ENCODE measurements at regions not wholly inside any gene's neighbourhood (a gene's known extent, or its start where the extent isn't known, plus 50 kb on each side); places are given as distances from the start of the nearest gene placed in this dataset.
A peak's percentile ranks its signal among the peaks of the same experiment; 100 is the strongest.
"Not testable (repeated sequence)": the region's sequence is repeated elsewhere in the genome, so short reads cannot be mapped to it uniquely, and the experiment has no call there.

DNA sequence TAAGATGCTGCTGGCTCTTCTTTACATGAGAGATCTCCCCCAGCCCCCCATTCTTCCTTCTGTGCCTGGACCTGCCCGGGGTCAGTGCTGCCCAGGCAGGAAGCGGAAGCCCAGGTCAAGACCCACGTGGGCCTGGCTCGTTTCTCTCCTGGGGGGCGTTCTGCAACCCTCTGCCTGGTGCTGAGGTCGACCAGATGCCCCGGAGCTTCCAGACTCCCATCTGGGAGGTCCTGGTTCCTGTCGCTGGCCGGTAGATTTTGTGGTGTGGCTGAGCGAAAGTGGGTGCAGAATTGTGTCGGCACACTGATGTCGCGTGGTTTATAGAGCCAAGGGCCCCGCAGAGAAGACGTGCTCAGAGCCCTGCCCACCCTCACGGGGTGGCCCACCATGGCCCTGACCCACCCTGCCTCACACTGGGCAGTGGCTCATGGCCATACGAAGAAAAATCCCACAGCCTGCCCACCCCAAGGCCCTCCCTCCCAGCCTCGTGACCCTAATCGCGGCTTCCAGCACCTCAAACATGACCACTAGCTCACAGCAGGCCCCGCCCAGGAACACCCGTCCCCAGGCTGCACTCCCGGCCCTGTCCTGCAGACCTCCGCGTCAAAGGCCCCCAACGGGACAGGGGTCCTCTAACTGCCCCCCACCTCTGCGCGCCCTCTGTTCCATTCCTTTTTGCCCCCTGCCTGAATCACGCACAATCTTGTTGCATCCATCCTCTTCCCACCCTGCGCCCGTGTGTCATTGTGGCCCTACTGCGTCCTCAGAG lies 443.2 kb upstream of the ZNF722 start:
- DNase-seq: not testable (repeated sequence)

DNA sequence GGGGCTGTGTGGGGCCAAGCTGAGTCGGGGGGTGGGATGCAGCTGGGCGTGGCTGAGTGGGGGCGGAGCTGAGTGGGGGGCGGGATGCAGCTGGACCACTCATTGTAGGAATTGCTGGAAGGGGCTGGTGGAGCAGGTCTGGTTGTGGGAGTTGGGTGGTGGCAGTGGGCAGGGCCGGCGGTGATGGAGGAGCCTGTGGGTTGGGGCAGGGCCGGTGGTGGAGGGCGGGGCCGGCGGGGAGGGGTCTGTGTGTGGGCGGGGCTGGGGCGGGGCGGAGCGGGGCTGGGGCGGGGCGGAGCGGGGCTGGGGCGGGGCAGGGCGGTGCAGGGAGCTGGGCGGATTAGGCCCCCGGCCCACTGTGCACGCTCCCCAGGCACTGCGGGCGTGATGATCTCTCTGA lies 442.4 kb upstream of the ZNF722 start:
- not testable (repeated sequence) for DNase-seq

DNA sequence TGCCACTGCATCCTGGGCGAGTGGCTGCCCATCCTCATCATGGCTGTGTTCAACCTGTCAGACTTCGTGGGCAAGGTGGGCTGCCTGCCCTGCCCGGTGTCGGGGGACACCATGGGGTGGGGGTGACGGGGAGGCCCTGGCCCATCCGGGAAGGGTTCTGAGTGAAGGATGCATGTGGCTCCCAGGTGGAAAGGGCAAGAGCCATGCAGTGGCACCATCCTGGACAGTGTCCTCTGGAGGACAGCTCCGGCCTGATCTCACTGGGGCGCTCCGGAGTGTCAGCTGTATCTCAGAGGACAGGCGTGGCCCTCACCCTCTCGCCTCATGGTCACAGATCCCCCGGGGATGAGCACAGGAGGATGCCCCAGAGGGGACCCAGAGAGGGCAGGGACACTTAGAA lies 439.6 kb upstream of the ZNF722 start:
- DNase-seq: not testable (repeated sequence)

DNA sequence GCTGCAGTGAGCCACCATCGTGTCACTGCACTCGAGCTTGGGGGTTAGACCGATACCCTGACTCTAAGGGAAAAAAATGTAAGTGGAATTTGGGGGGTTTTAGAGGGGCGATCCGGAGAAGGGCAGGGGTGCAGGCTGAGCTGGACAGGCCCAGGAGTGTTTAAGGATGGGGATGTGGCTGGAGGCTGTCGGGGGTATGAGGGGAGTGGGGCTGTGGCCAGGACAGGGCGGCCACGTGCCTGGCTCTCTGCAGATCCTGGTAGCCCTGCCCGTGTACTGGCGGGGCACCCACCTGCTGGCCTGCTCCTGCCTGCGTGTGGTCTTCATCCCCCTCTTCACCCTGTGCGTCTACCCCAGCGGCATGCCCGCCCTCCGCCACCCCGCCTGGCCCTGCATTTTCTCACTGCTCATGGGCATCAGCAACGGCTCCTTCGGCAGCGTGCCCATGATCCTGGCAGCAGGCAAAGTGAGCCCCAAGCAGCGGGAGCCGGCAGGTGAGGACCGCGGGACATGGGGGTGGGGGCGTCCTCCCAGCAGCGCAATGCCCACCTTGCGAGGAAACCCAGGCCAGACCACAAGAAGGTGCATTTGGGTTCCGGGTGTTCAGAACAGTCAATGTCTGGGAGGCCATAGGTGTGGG lies 438.7 kb upstream of the ZNF722 start:
- not testable (repeated sequence) for DNase-seq

DNA sequence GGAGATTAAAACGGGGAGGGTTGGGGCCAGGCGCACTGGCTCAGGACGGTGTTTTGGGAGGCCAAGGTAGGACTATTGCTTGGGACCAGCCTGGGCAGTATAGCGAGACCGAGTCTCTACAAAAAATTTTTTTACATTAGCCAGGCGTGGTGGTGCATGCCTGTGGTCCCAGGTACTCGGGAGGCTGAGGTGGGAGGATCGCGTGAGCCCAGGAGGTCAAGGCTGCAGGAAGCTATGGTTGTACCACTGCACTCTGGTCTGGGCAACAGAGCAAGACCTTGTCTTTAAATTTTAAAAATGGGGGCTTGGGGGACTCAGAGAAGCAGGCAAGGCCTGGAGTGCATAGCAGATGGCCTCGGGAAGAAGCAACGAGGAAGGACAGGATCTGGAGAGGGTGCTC lies 436.7 kb upstream of the ZNF722 start:
- not testable (repeated sequence) for DNase-seq

DNA sequence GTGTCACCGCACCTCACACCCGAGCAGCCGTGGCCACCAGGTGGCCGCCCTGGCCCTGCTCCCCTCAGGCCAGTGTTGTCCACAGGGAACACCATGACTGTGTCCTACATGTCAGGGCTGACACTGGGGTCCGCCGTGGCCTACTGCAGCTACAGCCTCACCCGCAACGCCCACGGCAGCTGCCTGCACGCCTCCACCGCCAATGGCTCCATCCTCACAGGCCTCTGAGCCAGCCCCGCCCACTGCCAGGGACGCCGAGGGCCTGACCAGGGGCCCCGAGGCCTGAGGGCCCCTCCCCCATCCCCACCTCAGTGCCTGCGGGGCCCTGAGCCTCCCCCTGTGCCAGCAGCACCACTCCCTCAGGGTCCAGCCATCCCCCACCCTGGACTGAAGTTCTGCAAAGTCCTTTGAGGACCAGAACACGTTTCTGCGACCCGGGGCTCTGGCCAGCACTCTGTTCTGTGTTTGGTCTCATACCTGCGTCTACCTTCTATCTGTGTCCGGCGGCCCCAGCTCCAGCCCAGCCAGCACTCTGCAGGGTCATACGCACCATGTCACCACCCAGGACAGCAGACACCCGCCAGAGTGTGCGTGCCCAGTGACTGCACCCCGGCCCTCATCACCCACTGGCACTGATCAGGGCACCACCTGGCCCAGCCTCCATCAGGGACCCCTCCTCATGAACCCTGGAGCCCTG lies 436.1 kb upstream of the ZNF722 start:
- not testable (repeated sequence) for DNase-seq

DNA sequence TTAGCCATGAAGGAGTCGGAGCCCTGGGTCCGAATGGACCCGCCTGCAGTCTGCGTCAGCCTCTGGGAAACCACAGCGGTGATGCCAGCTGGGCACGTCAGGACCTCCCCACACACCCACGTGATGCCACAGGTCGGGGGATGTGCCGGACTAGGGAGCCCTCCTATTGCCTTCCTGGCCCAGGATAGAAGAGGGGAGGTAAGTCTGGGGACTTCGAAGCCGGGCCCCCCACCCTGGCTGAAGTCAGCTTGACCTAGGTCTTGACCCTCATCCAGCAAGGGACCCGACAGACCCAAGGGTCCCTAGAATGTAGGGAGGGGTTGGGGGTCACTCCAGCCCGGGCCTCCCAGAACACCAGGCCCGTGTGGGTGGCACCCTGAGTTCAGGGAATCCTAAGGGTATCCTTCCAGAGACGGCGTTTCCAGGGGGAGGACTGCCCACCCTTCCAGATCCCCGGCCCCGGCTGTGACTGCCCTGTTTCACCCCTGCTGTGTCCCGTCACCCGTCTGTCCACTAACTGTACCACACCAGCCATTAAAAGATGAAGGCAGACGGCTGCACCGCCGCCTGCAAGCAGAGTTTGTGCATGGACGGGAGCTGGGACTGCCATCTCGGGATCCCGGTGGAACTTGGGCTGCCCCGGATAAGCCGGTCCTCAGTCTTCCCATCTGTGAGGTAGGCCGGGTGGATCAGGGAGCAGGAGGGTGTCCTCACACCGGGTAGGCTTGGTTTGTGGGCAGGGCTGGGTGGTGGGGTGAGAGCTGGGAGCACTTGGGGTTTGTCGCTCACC lies 435.3 kb upstream of the ZNF722 start:
- DNase-seq: not testable (repeated sequence)

DNA sequence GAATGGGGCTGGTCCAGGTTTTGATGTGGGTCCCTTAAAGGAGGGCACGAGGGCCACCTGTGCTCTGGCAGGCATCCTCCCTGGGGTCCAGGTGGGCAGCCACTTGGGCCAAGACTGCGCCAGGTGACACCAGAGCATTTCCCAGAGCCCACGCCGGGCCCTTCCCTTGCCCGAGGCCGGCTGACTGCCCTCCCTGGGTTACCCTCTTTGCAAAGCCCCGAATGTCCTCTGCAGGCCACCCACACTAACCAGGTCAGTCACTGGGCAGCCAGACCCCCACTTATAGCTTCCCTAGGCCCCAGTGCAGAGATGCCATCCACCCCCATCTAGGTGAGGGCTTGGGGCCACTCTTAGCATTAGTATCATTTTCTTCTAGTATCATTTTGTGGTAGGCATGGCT lies 433.8 kb upstream of the ZNF722 start:
- DNase-seq: not testable (repeated sequence)

DNA sequence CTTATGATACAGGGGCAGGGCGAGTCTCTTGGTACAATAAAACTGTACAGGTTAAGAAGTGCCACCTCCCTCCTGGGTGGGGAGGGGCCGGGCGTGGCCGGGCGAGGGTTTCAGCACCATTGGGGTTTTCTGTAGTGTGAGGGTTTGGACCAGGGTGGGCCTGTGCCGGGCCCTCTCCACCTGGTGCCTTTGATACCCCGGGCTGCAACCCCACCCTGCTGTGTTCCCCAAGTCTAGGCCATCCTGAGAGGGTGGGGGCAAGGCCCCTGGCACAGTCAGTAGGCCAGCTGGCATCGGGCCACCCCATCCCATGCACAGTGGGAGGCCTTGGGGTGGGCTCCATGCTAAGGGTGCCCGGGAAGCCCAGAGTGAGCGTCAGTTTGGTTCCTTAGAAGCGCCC lies 431.8 kb upstream of the ZNF722 start:
- DNase-seq: not testable (repeated sequence)

DNA sequence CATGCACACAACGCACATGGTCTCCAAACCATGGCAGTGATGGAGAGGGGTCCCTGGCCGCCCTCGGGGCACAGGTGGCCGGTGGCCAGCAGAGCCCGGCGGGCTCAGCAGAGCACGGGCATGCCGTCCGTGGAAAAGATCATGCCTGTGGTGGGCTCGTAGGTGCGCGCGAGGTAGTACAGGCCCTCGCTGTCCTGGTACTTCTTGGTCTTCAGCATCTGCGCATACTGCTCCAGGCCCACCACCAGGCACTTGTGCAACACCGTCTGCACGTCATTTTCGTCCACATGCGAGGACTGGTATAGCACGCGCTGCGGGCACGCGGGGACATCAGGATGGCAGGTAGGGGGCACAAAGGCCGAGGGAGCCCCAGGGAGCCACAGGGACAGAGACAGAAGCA lies 431.0 kb upstream of the ZNF722 start:
- not testable (repeated sequence) for DNase-seq

DNA sequence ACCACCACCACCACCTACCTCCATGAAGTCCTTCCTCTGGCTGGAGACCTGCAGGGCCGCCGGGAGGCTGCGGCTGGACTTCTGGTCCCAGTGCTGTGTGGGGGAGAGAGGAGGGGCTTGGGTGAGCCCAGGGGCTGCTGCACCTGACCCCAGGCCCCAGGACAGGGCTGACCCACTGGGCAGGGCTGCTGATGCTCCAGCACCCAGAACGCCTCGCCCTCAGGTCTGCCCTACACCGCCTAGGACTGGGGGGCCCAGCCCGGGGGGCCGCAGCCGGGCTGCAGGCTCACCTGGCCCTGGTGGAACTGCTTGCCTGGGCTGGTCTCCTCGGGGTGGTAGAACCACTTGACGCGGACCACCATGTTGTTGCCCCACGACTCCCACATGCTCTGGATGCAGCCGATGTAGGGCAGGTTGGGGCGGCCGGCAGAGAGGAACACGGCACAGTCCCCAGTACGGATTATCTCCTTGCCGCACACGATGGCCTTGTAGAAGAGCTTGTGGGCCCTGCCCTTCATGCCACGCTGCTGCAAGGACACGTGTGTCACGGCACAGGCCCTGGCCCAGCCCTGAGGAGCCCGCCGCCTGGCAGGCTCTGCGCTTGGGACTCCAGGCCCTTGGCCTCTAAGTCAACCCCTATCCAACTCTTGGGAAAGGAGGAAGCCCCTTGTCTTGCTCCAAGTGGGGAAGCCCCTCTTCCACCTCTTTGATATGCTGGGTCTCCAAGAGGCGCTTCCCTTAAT lies 429.9 kb upstream of the ZNF722 start:
- DNase-seq: not testable (repeated sequence)

DNA sequence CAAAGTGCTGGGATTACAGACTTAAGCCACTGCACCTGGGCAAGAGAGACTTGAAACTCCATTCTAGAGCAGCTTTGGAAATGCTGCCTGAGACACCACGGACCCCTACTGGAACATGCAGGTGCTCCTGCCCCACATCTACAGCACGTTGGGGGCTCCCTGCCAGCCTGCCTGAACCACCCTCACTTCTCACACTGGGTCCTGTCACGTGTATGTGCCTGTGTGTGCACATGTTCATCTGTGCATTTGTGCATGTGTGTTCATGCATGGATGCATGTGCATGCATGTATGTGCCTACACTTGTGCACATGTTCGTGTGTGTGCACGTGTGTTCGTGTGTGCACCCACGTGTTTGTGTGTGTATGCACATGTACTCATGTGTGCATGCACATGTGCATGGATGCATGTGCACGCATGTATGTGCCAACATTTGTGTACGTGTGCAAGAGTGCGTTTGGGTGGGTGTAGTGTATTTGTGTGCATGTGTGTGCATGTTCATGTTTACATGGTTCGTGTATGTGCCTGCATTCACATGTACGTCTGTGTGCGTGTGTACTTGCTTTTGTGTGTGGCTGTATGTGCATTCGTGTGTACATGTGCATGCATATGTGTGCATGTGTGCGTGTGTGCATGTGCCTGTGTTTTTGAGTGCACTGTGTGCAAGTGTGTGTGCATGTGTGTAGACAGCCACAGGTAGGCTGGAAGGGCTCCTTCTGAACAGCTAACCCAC lies 428.1 kb upstream of the ZNF722 start:
- DNase-seq: not testable (repeated sequence)

DNA sequence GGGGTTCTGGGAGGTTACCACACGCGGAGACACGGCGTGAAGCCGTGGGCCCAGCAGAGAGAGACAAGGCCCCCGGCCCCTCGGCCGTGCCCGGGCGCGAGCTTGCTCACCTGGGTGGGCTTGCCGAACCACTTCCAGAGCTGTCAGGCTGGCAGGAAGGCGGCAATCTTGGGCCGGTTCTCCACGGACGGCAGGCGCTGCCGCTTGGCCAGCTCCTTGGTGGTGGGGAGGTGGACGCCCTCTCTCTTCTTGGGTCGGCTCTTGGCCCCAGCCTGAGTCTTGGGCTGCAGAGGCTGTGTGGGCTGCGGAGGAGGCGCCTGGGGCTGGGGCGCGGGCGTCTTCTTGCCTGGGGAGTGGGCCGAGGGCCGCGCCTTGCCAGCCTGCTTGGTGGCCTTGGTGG lies 426.5 kb upstream of the ZNF722 start:
- DNase-seq: not testable (repeated sequence)

DNA sequence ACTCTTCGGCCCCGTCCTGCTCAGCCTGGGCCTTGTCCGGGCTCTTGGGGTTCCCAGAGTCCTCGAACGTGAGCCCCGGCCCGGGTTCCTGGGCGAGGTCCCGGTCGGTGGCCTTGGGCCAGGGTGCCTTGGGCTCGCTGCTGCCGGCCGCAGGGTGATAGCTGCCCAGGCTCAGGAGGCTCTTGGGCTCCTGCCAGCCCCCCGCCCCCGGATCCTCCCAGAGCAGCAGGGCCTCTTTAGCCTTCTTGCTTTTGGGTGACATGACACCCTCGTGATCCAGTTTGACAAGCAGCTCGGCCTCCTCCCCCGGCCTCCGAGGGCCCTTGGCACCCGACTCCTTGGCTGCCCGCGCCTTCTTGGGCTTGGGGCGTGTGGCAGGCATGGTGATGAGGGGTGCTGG lies 425.7 kb upstream of the ZNF722 start:
- not testable (repeated sequence) for DNase-seq

DNA sequence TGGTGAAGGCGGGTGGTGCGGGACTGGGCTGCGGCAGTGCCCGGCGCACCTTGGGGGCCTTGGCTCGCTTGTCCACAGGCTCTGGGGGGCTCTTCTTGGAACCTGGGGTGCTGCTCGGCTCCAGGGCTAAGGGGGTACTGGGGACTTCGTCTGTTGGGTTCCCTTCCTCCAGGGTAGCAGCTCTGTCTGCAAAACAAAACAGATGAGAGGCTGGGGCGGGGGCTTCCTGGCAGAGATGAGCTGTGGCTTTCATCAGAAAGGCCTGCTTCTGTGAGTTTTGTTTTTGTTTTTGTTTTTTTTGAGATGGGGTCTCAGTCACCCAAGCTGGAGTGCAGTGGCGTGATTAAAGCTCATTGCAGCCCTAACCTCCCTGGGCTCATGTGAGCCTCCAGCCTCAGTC lies 425.2 kb upstream of the ZNF722 start:
- DNase-seq: not testable (repeated sequence)

DNA sequence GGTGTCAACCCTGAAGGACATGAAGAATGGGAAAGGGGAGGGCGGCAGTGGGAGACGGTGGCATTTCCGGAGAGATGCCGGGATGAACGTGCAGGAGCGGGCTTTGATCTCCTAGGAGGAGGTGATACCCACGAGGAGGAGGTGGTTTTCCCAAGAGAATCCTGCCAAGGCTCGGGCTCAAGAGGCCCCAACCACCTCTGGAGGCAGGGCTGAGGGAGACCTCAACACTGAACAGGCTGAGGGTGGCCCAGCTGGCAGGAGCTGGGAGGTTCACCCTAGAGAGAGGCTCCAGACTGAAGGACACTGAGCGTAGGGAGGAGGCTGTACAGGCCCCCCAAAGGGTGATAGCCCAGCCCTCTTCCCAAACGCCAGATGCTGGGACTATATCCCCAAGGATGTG lies 422.2 kb upstream of the ZNF722 start:
- not testable (repeated sequence) for DNase-seq

DNA sequence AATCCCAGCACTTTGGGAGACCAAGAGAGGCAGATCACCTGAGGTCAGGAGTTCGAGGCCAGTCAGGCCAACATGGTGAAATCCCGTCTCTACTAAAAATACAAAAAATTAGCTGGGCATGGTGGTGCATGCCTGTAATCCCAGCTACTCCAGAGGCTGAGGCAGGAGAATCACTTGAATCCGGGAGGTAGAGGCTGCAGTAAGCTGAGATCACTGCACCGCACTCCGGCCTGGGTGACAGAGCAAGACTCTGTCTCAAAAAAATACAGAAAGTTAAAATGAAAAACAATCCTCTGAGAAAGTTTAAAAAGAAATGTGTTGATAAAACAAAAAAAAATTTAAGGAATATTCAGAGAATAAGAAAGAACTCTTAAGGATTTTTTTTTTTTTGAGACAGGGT lies 421.6 kb upstream of the ZNF722 start:
- DNase-seq: not testable (repeated sequence)

DNA sequence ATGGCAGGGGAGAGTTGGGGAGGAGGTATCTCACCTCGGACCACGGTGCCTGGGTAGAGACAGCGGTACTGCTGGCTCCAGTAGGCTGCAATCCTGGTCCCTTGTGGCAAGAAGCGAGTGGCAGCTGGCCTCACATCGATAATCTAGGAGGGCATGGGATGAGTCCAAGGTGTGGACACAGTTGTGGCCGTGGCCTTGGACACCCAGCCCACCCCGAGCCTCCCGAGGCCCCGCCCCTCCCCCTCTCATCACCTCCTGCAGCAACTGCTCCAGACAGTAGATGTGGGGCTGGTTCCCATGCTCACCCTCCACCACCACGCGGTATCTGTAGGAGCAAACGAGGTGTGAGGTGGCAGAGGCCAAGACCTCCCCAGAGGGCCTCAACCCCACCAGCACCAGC lies 418.6 kb upstream of the ZNF722 start:
- not testable (repeated sequence) for DNase-seq

DNA sequence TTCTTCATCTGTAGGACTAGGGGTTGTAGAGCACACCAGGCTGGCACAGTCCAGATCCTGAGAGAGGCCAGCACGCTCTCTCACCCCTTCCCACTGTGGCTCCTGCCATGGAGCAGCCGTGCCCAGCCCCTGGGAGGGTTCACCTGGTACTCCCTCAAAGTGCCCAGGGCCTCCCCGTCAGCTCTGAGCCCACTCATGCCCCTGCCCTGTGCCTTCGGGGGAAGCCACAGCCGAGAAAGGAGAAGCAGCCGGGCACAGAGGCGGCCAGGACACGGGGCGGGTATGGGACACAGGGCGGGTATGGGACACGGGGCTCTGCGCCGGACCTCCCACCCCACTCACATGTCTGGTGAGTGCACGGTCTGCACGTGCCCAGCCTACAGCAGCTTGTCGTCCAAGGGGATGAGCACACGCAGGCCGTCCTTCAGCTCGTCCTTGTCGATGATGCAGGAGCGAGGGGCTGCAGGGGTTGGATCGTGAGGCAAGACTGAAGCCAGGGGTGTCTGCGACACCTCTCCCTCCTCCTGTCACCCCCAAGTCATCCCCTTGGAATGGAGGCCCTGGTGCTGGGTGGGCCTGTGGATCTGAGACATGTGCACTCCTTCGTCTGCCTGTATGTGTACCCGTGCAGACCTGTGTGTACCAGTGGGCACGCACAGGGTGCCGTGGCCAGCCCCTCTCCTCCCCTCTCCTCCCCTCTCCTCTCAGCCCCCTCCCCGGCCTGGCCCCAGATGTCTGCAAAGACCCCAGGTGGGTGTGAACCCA lies 417.9 kb upstream of the ZNF722 start:
- peak in 1 of 4 experiments; percentile 2 for DNase-seq

DNA sequence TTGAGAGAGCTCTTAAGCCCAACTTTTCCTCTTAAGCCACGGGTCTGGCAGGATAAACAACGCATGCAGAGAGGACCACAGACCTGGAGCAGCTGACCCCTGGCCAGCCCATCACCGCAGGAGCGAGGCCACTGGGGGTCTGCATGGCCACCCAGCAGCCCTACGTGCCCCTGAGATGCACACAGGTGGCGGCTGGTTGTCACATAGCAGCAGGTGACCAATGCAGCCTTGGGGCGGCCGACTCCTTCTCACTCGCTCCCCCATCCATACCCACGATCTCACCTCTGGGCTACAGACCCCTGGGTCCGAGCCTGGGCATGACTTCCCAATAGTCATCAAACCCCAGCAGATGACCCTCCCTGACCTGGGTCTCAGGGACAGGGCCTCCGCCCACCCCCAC lies 415.9 kb upstream of the ZNF722 start:
- not testable (repeated sequence) for DNase-seq
